A204.1 (cell line): ENCODE measurements at regions not wholly inside any gene's neighbourhood (a gene's known extent, or its start where the extent isn't known, plus 50 kb on each side); places are given as distances from the start of the nearest gene placed in this dataset.
"Not testable (repeated sequence)": the region's sequence is repeated elsewhere in the genome, so short reads cannot be mapped to it uniquely, and the experiment has no call there.

Experiments
- FAIRE-seq: peaks from 2 replicates; lab custom pipeline; 2012; peaks lifted over from hg19 to GRCh38; lab: Jason Lieb, UNC

DNA sequence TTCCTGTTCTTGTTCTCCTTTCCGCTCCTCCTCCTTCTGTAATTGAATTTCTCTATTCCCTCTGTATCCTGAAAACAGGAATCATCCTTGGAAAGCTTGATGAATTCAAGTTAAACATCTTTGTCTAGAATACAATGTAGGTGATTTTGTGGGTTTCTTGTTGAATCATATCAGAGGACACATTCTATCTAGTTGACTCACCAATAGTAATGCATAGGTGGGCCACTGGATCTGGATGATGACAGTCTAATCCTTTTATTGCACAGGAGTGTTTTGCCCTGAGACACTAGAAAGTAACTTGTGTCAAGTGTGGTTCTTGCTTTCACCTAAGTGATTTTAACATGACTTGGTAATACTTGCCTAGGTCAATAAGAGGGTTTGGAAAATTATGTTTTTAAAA is 164.3 kb downstream of the RFPL4B start:
- no peak for FAIRE-seq

DNA sequence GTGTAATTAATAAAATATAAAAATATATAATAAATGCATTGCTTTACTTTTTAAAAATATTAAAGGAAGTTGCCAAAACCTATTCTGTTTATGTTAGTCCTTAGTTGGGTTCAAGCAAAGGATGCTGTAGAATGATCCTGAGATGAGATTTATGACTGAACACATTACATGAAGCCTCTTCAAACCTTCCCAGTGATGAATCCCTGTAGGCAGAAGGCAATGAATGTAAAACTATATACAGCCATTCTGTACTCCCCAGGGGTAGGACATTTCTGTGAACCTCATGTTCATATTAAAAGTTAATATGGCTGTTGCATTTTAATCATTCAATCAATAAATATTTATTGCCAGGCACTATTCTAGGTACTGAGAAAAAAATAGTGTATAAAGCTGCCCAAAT is 166.0 kb downstream of the RFPL4B start:
- no peak for FAIRE-seq

DNA sequence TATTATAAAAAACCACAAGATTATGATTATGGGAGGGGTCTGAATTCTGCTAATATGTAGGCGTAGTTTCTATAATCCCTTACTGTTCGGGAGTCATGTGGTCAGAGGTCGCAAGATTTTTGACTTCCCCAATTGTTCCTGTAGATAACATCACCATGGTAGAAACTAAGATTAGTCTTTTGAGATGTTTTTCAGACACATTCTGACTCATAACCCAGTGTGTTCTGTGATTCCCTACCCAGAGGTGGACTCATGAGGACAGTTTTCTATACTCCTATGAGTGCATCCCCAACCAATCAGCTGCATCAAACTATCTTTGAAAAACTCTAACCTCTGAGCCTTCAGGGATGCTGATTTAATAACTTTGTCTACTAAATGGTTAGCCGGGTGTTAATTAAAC is 175.5 kb downstream of the RFPL4B start:
- FAIRE-seq: no peak

- no peak for FAIRE-seq
Observed at GRCh38 chr6:112524071-112524470, 176.9 kb downstream of the RFPL4B start.

DNA sequence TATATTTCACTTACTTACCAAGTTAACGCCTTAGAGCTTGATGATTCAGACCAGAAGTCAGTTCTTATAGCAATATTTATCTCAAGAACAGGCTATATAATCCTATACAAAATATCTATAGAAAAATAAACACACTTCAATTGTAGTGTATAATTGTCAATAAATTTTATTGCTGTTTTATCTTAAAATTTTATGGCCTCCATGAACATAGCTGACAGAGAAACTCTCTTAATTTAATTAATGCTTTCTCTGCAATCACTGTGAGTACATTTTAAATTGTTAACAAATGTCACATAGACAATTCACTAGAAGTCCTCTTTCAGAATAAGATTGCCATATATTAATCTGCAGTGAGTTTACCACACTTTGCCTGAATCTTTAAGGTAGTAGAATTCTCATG is 178.6 kb downstream of the RFPL4B start:
- FAIRE-seq: no peak

GRCh38 chr6:112526594-112526993 is 179.5 kb downstream of the RFPL4B start:
- FAIRE-seq: no peak

- not testable (repeated sequence) for FAIRE-seq
Observed at GRCh38 chr6:112528306-112528705, 181.2 kb downstream of the RFPL4B start.

DNA sequence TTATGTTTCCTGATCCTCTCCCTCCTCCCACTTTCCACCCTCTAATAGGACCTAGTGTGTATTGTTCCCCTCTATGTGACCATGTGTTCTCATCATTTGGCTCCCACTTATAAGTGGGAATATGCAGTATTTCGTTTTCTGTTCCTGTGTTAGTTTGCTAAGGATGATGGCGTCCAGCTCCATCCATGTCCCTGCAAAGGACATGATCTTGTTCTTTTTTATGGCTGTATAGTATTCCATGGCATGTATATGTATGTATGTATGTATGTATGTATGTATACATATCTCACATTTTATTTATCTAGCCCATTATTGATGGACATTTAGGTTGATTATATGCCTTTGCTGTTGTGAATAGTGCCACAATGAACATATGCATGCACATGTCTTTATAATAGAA is 188.7 kb downstream of the RFPL4B start:
- no peak for FAIRE-seq

GRCh38 chr6:112539355-112539754 is 192.2 kb downstream of the RFPL4B start:
- FAIRE-seq: no peak

DNA sequence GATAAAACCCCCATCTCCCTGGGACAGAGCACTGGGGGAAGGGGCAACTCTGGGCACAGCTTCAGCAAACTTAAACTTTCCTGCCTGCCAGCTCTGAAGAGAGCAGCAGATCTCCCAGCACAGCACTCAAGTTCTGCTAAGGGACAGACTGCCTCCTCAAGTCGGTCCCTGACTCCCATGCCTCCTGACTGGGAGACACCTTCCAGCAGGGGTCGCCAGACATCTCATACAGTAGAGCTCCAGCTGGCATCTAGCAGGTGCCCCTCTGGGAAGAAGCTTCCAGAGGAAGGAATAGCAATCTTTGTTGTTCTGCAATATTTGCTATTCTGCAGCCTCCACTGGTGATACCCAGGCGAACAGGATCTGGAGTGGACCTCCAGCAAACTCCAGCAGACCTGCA is 194.7 kb downstream of the RFPL4B start:
- FAIRE-seq: not testable (repeated sequence)

GRCh38 chr6:112547321-112548085 is 200.4 kb downstream of the RFPL4B start:
- FAIRE-seq: not testable (repeated sequence)

- FAIRE-seq: peak; percentile 76
Observed at GRCh38 chr6:112549749-112550148, 202.6 kb downstream of the RFPL4B start.

GRCh38 chr6:112557435-112557834 is 210.3 kb downstream of the RFPL4B start:
- no peak for FAIRE-seq

GRCh38 chr6:112557961-112558360 is 210.8 kb downstream of the RFPL4B start:
- FAIRE-seq: no peak

- no peak for FAIRE-seq
Observed at GRCh38 chr6:112560651-112561050, 213.5 kb downstream of the RFPL4B start.

- no peak for FAIRE-seq
Observed at GRCh38 chr6:112562301-112563231, 215.4 kb downstream of the RFPL4B start.

DNA sequence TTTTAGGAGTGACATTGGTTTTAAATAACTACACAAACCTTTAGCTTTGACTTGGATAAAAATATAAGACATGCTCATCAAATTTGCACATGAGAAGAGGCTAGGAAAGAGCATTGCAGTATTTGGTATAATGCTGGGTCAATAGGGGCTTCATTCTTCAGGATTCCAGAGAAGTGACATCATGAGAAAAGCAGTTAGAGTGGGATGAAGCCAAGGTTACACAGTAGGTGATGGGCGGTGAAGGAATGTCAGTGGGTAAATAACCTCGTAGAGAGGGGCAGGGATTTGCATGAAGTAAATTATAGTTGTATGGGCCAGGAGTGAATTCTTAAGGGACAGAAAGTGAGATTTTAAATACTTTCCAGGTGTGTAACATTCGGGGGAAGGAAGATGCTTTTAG is 216.2 kb downstream of the RFPL4B start:
- FAIRE-seq: no peak

- FAIRE-seq: no peak
Observed at GRCh38 chr6:112568066-112568465, 220.9 kb downstream of the RFPL4B start.

DNA sequence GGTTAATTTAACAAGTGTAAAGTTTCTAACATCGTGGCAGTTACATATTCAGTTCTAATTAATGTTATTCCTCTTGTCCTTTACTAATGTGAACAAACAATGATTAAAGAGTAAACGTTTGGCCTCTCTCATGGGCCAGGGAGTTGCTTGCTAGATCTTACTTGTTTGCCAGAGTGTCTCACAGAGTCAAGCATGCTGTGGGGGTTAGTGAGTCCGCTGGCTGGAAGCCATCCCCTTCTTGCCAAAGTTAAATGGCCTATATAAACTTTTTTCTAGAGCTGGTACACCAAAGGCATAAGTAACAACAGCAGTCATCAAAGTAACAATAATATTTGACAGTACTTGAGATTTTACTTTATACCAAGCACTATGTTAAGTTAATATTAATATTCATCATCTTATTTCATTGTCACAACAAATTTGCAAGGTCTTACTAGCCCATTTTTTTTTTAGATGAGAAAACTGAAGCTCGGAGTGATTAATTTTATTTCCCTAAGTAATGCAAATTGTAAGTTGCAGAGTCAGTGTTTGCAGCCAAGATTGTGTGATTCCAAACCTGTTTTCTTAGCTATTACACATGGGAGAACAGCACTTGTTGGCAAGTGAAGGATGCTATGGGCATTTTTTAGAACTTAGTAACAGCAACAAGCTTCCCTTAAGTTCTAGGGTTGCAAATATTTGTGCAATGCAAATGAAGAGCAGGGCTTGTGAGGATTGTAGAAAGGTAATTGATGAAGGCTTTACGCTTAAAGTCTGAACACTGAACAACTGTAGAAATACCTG is 224.5 kb downstream of the RFPL4B start:
- FAIRE-seq: no peak

DNA sequence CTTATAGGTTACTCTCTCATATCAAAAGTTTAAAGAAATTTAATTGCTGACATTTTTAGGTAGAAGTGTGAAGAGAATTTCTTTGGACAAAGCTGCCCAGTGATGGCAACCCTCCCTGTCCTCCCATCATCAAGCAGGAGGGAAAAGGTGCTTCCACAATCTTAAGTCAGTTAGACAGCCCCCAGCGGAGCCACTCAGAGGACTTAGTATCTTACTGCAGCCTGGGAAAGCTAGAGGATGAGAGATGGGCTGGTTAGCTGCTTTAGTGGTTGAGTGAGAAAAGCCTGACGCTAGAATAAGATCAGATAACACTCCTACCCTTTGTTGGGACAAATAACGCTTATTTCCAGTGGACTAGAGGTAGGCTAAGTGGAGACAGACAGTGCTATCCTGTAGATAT is 227.1 kb downstream of the RFPL4B start:
- no peak for FAIRE-seq

DNA sequence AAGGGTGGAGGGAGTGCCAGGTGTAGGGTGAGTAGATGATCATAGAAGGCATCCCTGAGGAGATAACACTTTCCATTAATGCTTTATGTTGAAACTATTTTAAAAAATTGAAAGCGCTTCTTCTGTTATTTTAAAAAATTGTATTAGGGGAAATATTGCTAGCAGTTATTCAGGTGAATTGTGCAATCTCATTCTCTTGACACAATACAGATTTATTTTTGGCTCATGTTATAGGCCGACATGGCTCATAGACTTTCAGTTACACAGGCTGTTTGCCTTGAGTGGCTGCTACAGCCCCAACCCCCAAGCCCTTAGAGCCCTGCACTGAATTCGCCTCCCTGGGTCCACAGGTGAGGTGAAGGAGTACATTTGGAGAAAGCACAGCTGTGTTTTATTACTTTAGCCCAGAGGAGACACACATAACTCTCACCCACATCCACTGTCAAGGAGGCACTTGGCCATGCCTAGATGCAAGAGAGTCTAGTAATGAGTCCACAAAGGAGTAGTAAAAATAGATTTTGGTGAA is 228.2 kb downstream of the RFPL4B start:
- no peak for FAIRE-seq

DNA sequence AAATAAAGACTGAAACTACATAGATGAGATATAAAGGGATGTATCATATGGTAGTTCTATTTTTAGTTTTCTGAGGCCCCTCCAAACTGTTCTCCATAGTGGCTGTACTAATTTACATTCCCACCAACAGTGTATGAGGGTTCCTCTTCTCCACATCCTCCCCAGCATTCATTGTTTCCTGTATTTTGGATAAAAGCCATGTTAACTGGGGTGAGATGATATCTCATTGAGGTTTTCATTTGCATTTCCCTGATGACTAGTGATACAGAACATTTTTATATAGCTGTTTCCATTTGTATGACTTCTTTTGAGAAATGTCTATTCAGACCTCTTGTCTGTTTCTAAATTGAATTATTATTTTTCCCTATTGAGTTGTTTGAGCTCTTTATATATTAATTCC is 229.3 kb downstream of the RFPL4B start:
- no peak for FAIRE-seq
